ENCODE measurements at regions not wholly inside any gene's neighbourhood (a gene's known extent, or its start where the extent isn't known, plus 50 kb on each side); places are given as distances from the start of the nearest gene placed in this dataset.

DNA sequence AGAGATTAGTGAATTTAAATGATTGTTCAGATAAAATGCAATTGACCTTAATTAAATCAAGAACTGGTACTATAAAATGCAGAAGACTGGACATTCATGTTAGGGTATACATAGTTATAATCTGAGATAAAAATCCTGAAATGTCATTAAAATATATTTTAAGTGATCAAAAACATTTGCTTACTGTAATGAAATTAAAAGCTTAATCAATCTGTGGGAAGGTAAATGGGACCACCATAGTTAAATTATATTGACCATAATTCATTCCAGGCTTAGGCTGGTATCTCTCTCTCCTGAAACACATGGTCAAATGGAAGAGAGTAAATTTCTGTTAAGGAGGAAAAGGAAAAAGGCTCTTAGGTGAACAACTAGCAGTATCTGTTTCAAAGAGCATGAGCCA lies 474.4 kb downstream of the C4orf33 start:
- no peak for DNase-seq (ENCODE audit: low spot score)

DNA sequence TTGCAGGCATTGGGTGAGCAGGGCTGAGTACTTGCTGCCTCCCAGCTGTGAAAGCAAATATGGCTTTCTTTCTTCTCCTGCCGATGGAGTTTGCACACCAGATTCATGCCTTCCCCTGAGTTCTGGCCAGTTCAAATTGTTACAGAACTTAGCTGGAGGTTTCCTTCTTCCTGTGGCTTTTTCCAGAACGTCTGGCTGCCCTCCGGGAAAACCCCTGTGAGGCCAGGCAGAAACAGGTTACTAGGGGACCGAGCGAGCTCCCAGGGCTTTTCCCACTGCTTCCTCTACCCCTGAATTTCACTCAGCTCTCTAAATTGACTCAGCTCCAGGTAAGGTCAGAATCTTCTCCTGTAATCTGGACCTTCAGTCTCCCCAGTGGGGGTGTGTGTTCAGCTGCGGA lies 482.4 kb downstream of the C4orf33 start:
- POLR2A ChIA-PET (ENCODE audit: low non-redundant PET): no interaction called here
- TF ChIP-seq, protein P1, sequence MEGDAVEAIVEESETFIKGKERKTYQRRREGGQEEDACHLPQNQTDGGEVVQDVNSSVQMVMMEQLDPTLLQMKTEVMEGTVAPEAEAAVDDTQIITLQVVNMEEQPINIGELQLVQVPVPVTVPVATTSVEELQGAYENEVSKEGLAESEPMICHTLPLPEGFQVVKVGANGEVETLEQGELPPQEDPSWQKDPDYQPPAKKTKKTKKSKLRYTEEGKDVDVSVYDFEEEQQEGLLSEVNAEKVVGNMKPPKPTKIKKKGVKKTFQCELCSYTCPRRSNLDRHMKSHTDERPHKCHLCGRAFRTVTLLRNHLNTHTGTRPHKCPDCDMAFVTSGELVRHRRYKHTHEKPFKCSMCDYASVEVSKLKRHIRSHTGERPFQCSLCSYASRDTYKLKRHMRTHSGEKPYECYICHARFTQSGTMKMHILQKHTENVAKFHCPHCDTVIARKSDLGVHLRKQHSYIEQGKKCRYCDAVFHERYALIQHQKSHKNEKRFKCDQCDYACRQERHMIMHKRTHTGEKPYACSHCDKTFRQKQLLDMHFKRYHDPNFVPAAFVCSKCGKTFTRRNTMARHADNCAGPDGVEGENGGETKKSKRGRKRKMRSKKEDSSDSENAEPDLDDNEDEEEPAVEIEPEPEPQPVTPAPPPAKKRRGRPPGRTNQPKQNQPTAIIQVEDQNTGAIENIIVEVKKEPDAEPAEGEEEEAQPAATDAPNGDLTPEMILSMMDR (conservative IDR thresholded peaks at IDR 0.05; ENCODE audit: low read depth): no peak
- H3K27ac ChIP-seq: no peak overlapping the region
- CTCF ChIA-PET: no interaction called here
- no peak for DNase-seq (ENCODE audit: low spot score)

More for the DNA sequence above, 474.4 kb downstream of the C4orf33 start:
- CTCF ChIA-PET: no interaction called here
- POLR2A ChIA-PET (ENCODE audit: low non-redundant PET): no interaction called here
- TF ChIP-seq, protein P1 (conservative IDR thresholded peaks at IDR 0.05; ENCODE audit: low read depth): no peak
- no peak overlapping the region for H3K27ac ChIP-seq

GRCh38 chr4:129581305-129581704 lies 485.4 kb downstream of the C4orf33 start:
- H3K27ac ChIP-seq: no peak overlapping the region
- CTCF ChIA-PET: no interaction called here
- DNase-seq (ENCODE audit: low spot score): no peak
- POLR2A ChIA-PET (ENCODE audit: low non-redundant PET): no interaction called here
- TF ChIP-seq, protein P1 (conservative IDR thresholded peaks at IDR 0.05; ENCODE audit: low read depth): no peak

- no peak overlapping the region for H3K27ac ChIP-seq
- CTCF ChIA-PET: interaction anchor here (0.5 to 0.6 kb wide), 2 partner anchors 35 to 36 kb away, joined by 3 to 6 read pairs; no protein-coding TSS in a partner anchor
- TF ChIP-seq, protein P1 (conservative IDR thresholded peaks at IDR 0.05; ENCODE audit: low read depth): no peak
- POLR2A ChIA-PET (ENCODE audit: low non-redundant PET): no interaction called here
- DNase-seq (ENCODE audit: low spot score): no peak
Observed at GRCh38 chr4:129583868-129584267, 487.9 kb downstream of the C4orf33 start.

DNA sequence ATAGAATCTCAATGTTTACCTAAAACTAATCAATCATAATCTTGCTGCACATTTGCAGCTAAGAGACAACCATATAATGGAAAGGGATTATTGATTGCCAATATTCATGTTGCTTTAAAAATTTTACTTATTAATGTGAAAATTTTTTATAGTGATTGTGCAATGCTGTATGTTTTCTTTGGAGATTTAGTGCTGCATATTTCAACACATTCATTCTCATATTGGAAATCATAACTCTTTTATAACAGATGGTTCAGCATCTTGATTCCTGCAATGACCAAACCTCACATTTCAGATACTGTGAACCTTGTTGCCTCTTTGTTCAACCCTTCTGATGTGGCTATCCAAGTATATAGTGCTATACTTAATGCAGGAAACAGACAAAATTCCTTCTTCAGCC lies 502.6 kb downstream of the C4orf33 start:
- H3K27ac ChIP-seq: no peak overlapping the region
- TF ChIP-seq, protein P1 (conservative IDR thresholded peaks at IDR 0.05; ENCODE audit: low read depth): no peak
- DNase-seq (ENCODE audit: low spot score): no peak
- ChIA-PET CTCF (no interaction called here), POLR2A (ENCODE audit: low non-redundant PET) (no interaction called here)

DNA sequence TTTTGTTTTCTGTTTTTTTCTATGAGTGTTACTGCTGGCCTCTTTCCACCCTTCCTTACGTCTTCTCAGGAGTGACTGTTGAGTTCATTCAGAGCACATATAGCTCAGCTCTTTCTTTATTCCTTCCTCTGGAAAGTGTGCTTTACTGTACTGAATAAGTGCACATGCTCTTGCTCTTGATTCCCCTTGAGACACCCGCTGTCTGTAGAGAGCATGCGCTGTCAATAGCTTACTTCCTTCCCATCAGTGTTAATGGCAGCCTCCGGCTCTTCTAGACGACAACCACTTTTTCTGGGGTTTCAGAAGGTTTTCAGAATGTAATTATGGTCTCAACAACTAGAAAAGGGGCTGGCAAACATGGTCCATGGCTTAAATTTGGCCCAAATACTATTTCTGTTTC lies 504.9 kb downstream of the C4orf33 start:
- DNase-seq (ENCODE audit: low spot score): no peak
- POLR2A ChIA-PET (ENCODE audit: low non-redundant PET): no interaction called here
- TF ChIP-seq, protein P1 (conservative IDR thresholded peaks at IDR 0.05; ENCODE audit: low read depth): no peak
- no peak overlapping the region for H3K27ac ChIP-seq
- CTCF ChIA-PET: no interaction called here

DNA sequence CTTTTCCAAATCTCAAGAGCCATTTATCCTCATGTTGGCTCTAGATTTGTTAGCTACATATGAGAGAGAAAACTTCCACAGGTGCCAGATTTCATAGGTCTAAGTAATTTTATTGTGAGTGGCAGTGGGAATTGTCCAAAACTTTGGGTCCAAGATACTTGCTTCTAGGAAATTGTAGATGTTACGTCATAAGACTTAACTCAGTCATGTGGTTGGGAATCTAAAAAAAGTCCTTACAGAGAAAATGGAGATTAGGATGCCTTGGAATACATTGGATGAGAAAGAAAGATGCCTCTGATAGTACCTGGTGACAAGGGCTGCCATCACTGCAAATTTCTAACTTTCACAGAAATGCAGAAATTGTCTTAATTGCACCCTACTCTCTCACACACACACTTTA lies 506.5 kb downstream of the C4orf33 start:
- TF ChIP-seq, protein P1 (conservative IDR thresholded peaks at IDR 0.05; ENCODE audit: low read depth): no peak

More for the DNA sequence above, 506.5 kb downstream of the C4orf33 start:
- ChIA-PET CTCF (no interaction called here), POLR2A (ENCODE audit: low non-redundant PET) (no interaction called here)
- no peak overlapping the region for H3K27ac ChIP-seq
- DNase-seq (ENCODE audit: low spot score): no peak
